ENCODE measurements at regions not wholly inside any gene's neighbourhood (a gene's known extent, or its start where the extent isn't known, plus 50 kb on each side); places are given as distances from the start of the nearest gene placed in this dataset.

DNA sequence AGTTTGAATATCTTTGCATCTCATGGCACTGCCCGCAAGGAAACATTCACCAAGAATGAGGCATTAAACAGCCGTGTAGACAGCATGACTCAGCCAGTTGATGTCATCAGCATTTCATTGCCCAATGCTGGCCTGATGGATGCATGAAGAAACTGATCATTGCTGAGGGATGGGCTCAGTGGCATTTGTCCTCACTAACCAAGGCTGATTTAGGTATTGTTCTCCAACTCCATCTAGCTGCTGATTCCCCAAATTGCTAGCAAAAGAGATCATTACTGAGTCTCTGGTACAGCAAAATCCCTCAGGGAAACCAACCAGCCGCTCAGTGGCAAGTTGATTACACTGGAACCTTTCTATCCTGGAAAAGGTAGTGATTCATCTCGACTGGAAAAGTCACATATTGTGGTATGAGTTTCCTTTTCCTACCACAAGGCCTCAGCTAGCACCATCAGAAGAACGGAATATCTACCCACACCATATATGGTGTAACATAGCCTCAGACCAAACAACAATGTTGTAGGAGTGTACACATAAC, 186.5 kb upstream of the GAP43 start:
- H3K36me3 ChIP-seq (ENCODE audit: control insufficient read depth, insufficient read depth, low read length): no peaks in the 10 kb centered on the region
- H3K9ac ChIP-seq: no peak overlapping the region
- no peaks in the 10 kb centered on the region for H3K4me1 ChIP-seq
- no peak overlapping the region for H2AFZ ChIP-seq
- H3K4me2 ChIP-seq (ENCODE audit: low read length): no peak overlapping the region
- H3K9me3 ChIP-seq (ENCODE audit: control insufficient read depth, low read length): no peaks in the 10 kb centered on the region
- no peaks in the 10 kb centered on the region for H3K27me3 ChIP-seq (ENCODE audit: control insufficient read depth, insufficient read depth, low read length)
- no peak for TF ChIP-seq CTCF (IDR thresholded peaks at IDR 0.05)
- no peak overlapping the region for H3K27ac ChIP-seq
- H3K79me2 ChIP-seq: no peaks in the 10 kb centered on the region
- H3K4me3 ChIP-seq (ENCODE audit: low read depth, low read length): no peak overlapping the region

GRCh38 chr3:115438799-115439198, 184.5 kb upstream of the GAP43 start:
- H2AFZ ChIP-seq: no peak overlapping the region
- no peak overlapping the region for H3K4me3 ChIP-seq (ENCODE audit: low read depth, low read length)
- H3K79me2 ChIP-seq: no peaks in the 10 kb centered on the region
- no peak overlapping the region for H3K9ac ChIP-seq
- H3K4me2 ChIP-seq (ENCODE audit: low read length): no peak overlapping the region
- H3K27me3 ChIP-seq (ENCODE audit: control insufficient read depth, insufficient read depth, low read length): no peaks in the 10 kb centered on the region
- H3K27ac ChIP-seq: no peak overlapping the region
- no peaks in the 10 kb centered on the region for H3K36me3 ChIP-seq (ENCODE audit: control insufficient read depth, insufficient read depth, low read length)
- no peaks in the 10 kb centered on the region for H3K9me3 ChIP-seq (ENCODE audit: control insufficient read depth, low read length)
- no peaks in the 10 kb centered on the region for H3K4me1 ChIP-seq
- TF ChIP-seq CTCF (IDR thresholded peaks at IDR 0.05): no peak

DNA sequence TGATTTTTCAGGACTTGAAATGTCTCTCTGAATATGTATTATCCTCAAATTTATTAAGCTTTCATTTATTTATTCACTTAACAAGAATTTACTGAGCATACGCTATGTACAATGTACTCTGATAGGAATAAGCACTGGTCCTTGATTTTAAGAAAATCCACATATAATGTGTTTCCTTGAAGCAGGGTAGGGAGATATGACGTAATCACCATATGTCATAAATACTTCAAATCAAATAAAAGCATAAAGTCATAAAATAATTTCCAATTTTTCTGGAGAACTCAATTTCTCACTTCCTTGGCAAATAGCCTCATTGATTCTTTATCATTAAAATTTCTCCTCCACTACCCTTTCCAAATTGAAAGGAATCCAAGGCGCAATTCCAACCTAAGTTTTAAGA, 177.8 kb upstream of the GAP43 start:
- Histone ChIP-seq H3K27ac (no peak overlapping the region), H3K79me2 (no peaks in the 10 kb centered on the region), H3K4me2 (ENCODE audit: low read length) (no peak overlapping the region), H3K36me3 (ENCODE audit: control insufficient read depth, insufficient read depth, low read length) (no peaks in the 10 kb centered on the region), H3K27me3 (ENCODE audit: control insufficient read depth, insufficient read depth, low read length) (no peaks in the 10 kb centered on the region), H2AFZ (no peak overlapping the region), H3K4me1 (no peaks in the 10 kb centered on the region), H3K9ac (no peak overlapping the region), H3K9me3 (ENCODE audit: control insufficient read depth, low read length) (no peaks in the 10 kb centered on the region), H3K4me3 (ENCODE audit: low read depth, low read length) (no peak overlapping the region)
- TF ChIP-seq CTCF (IDR thresholded peaks at IDR 0.05): no peak

GRCh38 chr3:115448851-115449250, 174.5 kb upstream of the GAP43 start:
- TF ChIP-seq CTCF (IDR thresholded peaks at IDR 0.05): no peak
- Histone ChIP-seq H3K9me3 (ENCODE audit: control insufficient read depth, low read length) (no peaks in the 10 kb centered on the region), H3K4me1 (no peaks in the 10 kb centered on the region), H3K27me3 (ENCODE audit: control insufficient read depth, insufficient read depth, low read length) (no peaks in the 10 kb centered on the region), H3K4me2 (ENCODE audit: low read length) (no peak overlapping the region), H3K27ac (no peak overlapping the region), H3K9ac (no peak overlapping the region), H2AFZ (no peak overlapping the region), H3K79me2 (no peaks in the 10 kb centered on the region), H3K4me3 (ENCODE audit: low read depth, low read length) (no peak overlapping the region), H3K36me3 (ENCODE audit: control insufficient read depth, insufficient read depth, low read length) (no peaks in the 10 kb centered on the region)

DNA sequence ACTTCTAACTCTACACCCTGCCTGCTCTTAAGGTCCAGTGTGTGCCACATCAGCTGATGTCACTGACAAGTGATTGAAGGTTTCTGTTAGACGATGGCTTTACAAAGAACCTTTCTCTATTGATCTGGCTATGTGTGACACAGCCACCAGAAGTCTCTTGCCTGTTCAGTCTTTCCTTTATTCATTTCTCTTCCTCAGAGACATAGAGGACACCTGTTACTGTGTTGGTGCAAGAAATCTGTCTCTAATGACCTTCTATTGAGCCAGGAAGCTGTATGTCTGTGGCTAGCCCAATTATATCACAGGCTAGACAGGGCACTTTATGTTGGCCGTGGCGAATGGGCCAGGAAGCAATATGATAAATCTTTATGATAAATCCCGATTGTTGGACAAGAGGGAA, 173.3 kb upstream of the GAP43 start:
- Histone ChIP-seq H3K27ac (no peak overlapping the region), H3K9ac (no peak overlapping the region), H3K4me3 (ENCODE audit: low read depth, low read length) (no peak overlapping the region), H3K36me3 (ENCODE audit: control insufficient read depth, insufficient read depth, low read length) (no peaks in the 10 kb centered on the region), H2AFZ (no peak overlapping the region), H3K4me1 (no peaks in the 10 kb centered on the region), H3K79me2 (no peaks in the 10 kb centered on the region), H3K4me2 (ENCODE audit: low read length) (no peak overlapping the region), H3K9me3 (ENCODE audit: control insufficient read depth, low read length) (no peaks in the 10 kb centered on the region), H3K27me3 (ENCODE audit: control insufficient read depth, insufficient read depth, low read length) (no peaks in the 10 kb centered on the region)
- no peak for TF ChIP-seq CTCF (IDR thresholded peaks at IDR 0.05)
